Right ventricle myocardium superior (tissue), 1 donor: ENCODE measurements at regions not wholly inside any gene's neighbourhood (a gene's known extent, or its start where the extent isn't known, plus 50 kb on each side); places are given as distances from the start of the nearest gene placed in this dataset.
"Not testable (repeated sequence)": the region's sequence is repeated elsewhere in the genome, so short reads cannot be mapped to it uniquely, and the experiment has no call there.

Source experiments
- ATAC-seq: fragments of 200-7000 bp; cut with Tn5 transposase; one replicate; pipeline ENCODE4 v1.9.1; 2020; ENCODE audit warnings: mild to moderate bottlenecking; ENCODE audit not compliant: poor library complexity
- DNase-seq: peaks from one replicate; pipeline ENCODE4 v3.0.0-alpha.2; 2020
- intact Hi-C: fragments of 100-400 bp; cut with DNase I; formaldehyde crosslinking; loops from one replicate; pipeline ENCODE4 v1.11.2; 2022
- donor health status: DM: no; HTN: yes; CAD: no; lungs with severe emphysema.

DNA sequence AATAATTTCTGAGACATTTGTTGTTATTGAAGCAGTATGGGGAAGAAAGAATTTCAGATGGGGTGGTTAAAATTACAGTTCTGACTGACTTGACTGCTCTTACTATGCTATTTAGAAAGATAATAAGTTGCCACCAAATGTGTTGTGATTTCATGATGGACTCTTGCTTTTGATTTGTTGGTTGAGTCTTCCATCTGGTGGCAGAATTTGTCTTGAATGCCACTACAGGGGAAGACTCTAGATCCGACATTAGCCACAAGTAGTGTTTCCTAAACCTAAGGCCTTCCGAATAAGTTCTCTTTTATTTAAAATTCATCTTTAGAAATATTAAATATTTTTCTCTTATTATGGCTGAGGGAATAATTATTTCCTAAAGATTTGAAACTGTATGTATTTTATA lies 190.9 kb upstream of the ADGRL4 start:
- DNase-seq (no peak), ATAC-seq (no peak)
- intact Hi-C loops: loop anchor here (5.0 kb wide), 1 partner anchor 355 kb away; no protein-coding TSS in a partner anchor

DNA sequence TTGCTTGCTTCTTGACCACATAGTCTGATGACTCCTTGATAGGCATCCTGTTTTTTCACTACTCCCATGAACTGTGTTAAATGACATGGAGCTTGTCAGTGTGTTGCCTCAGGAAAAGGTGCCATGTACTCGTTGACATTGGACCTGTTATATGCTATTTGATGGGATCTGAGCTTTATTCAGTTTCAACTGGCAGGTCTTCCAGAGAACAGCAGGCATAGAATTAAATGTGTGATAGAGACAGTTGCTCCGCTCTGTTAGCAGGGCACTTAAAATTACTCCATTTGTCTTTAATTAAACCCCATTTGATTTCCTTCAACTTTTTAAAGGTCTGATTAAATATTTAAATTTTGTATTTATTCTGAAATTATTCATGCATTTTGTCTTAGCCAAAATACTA lies 189.7 kb upstream of the ADGRL4 start:
- no peak for ATAC-seq
- no peak for DNase-seq
- intact Hi-C loops: loop anchor here (5.0 kb wide), 1 partner anchor 354 kb away; no protein-coding TSS in a partner anchor

DNA sequence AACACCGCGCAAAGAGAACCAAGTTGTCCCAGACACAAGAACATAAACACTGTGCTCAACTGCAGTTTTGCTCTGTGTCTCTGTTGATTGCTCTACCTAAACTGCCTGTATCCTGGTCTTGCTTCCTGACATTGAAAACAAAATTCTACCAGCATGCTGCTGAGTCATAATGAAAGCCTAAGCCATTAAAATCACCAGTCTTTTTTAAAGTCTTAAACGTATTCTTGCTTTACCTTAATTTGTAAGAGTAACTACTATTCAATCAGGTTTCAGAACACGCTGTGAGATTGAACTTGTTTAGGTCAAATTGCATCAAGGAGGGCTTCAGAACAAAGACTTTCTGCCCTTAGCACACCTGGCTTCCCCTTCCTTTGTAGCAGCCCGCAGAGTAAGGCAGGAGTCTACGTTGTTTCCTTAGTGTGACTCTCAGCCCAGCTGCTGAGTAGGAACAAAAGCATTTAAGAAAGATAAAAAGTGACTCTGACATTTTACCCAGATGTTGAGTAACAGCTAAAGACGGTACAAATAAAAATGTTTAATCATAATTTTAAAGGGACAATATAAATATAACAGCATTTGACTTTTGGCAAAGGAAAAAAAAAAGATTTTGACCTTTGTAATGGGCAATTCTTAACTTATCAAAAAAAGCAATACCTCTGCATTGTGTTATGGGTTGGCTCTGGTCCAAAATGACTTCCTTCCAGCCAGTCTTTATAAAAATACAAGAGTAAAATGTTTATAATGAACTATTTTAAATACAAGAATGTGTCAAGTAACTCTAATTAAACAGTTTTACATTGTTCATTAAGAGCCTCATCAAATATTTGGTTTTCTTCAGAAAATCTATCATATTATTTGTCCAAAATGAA lies 186.9 kb upstream of the ADGRL4 start:
- intact Hi-C loops: no loop called here
- no peak for DNase-seq
- no peak for ATAC-seq

DNA sequence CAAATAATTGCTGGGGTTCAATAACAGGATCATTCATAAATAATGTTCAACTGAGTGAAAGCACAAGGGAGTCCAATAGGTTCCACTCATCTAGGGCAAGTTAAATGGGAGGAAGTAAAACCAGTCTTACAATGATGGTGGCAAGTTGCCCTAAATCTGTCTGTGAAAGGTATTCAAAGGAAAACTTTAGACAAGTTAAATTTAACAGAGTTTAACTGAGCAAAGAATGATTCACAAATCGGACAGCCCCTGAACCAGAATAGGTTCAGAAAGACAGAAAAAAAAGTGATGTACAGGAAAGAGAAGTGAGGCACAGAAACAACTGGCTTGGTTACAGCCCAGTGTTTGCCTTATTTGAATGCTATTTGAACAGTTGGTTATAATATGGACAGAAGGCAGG lies 183.5 kb upstream of the ADGRL4 start:
- intact Hi-C loops: no loop called here
- DNase-seq: no peak
- no peak for ATAC-seq

DNA sequence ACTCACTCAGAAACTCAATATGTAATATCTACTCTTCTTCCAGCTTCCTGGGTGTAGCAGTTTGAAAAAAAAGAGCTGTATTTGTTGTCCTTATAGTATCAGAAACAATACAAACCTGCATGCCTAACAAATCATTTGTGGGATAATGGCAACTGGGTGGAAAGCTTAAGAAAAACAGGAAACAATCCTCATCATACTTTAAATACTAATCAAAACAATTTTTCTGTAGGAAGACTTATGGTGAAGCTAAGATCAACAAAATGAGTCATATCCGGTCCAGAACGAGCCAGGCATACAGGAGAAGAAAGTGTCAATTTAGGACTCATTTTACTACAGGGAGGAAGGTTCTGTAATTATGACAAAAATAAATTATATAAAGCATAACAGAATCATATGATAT lies 181.8 kb upstream of the ADGRL4 start:
- intact Hi-C loops: no loop called here

DNA sequence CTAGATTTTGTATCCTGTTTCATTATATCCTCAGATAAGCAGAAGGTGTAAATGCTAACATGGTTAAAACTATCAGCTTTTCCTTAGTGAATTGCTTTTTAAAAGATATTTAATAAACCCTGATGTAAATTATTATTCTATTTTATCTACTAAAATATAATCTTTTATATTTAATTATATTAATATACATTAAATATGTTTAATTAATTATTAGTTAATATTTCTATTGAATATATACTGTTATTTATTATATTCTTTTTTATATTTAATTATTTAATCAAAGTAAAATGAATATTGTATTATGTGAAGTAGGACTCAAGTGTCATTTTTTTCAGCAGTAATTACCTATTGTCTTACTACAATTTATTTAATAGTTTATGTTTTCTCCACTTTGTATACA lies 179.7 kb upstream of the ADGRL4 start:
- ATAC-seq (no peak), DNase-seq (no peak)
- intact Hi-C loops: no loop called here

More for the DNA sequence above, 181.8 kb upstream of the ADGRL4 start:
- DNase-seq (no peak), ATAC-seq (no peak)

- DNase-seq: no peak
- intact Hi-C loops: no loop called here
- no peak for ATAC-seq
Measured at GRCh38 chr1:79177844-79178243, 171.3 kb upstream of the ADGRL4 start.

DNA sequence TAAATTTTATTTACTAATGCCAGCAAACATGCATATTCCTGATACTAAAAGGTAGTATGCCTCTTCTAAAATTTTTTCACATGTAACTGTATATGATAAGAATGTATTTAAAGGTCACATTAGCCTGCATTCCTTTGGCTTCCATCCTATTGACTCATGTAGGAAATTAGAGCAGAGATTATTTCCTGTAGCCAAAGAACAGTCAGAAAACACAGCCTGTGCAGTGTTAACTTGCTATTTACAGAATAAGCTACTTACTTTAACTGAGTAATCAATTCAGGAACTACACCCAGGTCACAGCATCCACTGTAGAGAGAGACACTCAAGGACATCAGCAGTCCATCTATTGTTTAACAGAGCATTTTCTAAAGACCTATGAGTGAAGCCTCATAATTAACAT lies 154.5 kb upstream of the ADGRL4 start:
- no peak for ATAC-seq
- intact Hi-C loops: no loop called here
- DNase-seq: no peak

DNA sequence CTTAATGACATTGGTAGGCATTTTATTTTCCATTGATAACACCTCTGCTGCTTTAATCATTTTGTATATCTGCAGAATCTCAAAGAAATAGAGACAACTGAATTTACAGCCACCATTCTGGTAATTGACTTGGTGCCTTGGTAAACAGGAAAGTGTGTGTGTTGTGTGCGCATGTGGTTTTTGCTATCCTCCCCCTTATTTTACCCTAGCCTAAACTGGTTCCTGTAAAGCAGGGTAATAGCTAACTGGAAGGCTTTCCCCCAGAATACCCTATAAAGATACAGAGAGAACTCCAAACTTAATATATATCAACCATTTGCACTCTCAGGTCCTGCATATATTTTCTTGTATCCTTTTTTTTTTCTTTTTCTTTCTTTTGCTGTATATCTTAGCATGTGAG lies 149.5 kb upstream of the ADGRL4 start:
- DNase-seq (no peak), ATAC-seq (no peak)
- intact Hi-C loops: no loop called here

DNA sequence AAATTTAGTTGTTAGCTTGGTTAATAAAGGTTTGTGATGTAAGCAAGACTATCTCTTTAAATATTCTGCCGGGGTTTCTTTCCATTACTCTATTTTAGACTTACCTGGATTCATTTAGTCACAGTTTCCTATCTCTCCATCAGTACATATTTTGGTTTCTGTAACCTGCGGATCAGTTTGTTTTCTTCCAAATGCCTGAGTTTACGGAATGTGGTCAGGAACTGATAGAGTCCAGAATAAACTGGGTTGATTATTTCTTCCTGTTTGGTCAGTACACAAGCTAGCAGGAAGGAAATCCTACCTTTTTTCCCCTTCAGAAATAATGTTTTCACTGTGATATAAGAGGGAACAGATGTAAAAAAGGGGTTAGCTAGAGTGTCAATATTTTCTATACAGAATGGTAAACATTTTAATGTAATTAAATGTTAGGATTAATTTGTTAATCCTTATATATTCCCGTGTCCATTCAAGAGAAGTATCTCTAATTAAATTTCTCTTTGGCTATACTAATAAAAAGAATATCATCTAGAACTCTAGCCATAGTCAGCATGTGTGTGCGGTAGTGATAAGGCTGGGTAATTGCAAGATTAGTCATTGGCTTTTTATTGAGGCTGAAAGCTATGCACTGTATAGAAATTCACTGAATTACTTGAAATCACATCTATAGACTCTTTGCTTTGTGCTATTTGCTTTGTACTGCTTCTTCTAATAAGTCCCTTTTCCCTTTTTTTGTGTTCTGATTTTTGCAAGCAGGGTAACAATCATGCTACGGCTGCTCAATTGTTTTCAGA lies 144.7 kb upstream of the ADGRL4 start:
- ATAC-seq (no peak), DNase-seq (no peak)
- intact Hi-C loops: no loop called here

- intact Hi-C loops: no loop called here
- no peak for DNase-seq
Measured at GRCh38 chr1:79150576-79150975, 144.0 kb upstream of the ADGRL4 start.

GRCh38 chr1:79138227-79138626 lies 131.7 kb upstream of the ADGRL4 start:
- intact Hi-C loops, ATAC-seq, DNase-seq: not testable (repeated sequence)

More at GRCh38 chr1:79150576-79150975, 144.0 kb upstream of the ADGRL4 start:
- ATAC-seq: no peak

DNA sequence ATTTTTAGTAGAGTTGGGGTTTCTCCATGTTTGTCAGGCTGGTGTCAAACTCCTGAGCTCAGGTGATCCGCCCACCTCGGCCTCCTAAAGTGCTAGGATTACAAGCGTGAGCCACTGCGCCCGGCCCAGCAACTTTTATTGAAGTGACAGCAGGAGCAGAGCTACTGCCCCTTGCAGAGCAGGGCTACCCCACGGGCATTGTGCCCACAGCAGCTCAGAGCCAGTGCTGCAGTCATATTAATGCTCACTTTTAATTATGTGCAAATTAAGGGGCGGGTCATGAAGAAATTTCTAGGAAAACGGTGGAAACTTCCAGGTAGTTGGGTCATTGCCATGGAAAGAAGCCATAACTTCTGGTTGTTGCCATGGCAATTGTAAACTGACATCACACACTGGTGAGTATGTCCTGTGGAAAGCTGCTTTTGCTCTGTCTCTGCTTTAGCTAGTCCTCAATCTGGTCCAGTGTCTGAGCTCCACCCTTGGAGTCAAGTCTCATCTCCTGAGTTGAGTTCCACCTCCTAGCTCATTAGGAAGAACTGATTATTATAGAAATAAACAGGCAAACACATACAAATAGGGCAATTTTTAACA lies 127.3 kb upstream of the ADGRL4 start:
- DNase-seq (no peak), ATAC-seq (no peak)
- intact Hi-C loops: no loop called here

DNA sequence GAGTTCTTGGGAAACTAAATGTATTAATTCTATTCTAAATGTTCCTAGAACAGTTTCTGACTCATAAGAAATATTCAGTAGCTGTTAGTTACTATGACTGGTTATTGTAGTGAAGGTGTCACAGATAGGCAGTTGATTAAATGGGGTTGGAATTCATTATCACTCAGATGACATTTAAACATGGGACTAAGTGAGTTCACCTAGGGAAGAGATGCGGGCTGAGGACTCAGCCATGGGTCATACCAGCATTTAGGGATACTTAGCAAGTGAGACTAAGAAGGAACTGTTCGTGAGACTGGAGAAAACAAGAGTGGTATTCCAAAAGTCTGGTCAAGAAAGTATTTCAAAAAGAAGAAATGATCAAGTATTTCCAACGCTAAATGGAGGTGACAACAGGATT lies 125.1 kb upstream of the ADGRL4 start:
- intact Hi-C loops: no loop called here
- ATAC-seq: no peak
- no peak for DNase-seq

DNA sequence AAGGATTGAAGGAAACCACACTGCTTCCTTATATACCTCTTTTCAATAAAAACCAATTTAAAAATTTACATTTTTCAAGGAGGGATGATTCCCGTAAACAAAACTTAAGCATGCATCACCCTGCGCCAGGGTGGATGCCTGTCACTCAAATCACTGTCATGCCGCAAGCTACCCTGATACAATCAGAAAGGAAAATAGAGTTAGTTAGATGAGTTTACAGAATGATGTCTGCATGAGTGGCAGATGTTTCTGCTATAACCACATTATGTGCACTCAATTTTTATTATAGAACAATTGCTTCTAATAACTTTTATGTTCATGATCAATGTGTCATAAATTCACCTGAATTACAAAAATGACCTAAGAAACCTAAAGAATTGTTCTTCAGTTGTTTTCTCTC lies 123.4 kb upstream of the ADGRL4 start:
- DNase-seq (no peak), ATAC-seq (no peak)
- intact Hi-C loops: no loop called here

DNA sequence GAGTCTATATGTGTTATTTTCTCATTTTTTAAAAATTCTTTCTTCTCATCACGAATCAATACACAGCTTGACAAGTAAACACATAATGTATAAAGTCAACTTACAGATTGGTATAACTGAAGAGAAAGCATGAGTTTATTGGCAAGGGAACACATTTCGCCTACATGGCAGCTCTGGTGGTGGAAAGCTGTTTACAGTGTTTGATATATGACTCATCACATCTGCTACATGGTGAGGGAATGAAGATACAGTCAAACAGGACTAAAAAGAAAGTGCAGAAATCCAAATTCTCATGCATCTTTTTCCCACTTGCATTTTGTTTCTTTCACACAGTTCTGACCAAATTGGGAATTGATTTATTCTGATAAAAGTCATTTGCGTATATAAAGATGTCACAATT lies 122.2 kb upstream of the ADGRL4 start:
- intact Hi-C loops: no loop called here
- no peak for ATAC-seq
- no peak for DNase-seq

DNA sequence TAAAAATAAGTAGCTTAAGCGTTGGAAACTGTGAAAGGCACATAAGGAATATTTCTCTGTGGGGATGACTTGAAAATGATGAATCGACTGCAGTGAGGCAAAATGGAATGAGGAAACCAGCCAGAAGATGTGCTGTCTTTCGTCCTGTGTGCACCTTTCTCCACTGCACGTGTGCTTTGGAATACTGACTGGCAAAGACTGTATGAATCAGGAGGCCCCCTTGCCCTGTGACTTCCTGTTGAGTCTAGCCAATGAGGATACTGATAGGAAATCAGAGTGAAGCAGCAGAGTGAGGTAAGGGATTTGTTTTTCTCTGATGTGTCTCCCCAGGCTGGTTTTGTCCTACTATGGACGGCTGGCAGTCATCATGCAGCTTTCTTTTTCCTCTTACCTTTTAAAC lies 118.2 kb upstream of the ADGRL4 start:
- ATAC-seq: no peak
- DNase-seq: no peak
- intact Hi-C loops: no loop called here

- DNase-seq: no peak
- intact Hi-C loops: no loop called here
- ATAC-seq: no peak
Measured at GRCh38 chr1:79122521-79122920, 116.0 kb upstream of the ADGRL4 start.

DNA sequence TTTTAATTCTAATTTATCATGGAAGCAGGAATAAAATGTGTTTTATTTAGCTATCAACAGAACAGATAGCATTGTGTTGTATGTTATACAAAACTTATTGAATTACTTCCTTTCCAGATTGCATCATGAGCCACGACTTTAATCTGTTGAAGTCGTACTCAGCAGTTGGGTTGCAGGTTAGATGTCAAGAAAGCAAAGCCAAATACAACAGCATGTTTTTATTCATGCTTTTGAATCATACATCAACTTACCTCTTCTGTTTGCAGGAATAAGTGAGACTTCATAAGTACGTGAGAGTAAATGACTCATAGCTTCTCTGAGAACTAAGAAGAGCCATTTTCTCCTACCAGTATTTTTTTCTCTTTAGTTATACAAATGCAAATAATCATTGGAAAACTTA lies 110.8 kb upstream of the ADGRL4 start:
- intact Hi-C loops: no loop called here
- DNase-seq (no peak), ATAC-seq (no peak)

DNA sequence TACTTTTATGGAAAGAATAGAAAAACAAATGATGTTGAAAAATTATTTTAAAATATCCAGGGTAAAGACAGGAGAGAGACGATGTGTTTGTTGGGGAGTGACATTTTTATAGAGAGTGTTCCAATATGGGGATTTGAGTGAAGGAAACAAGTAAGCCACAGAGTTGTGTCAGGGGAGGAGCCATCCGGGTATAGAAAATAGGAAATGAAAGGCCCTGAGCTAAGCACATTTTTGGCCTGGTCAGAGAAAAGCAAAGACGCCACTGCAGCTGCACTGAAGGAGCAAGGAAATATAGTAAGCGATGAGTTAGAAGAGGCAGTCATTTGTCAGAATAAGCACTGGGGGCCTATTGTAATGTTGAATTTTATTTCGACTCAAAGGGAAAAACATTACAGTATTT lies 107.3 kb upstream of the ADGRL4 start:
- intact Hi-C loops: no loop called here
- DNase-seq: no peak
- ATAC-seq: no peak
